Upper lobe of left lung (tissue), 4 donors: ENCODE measurements at regions not wholly inside any gene's neighbourhood (a gene's known extent, or its start where the extent isn't known, plus 50 kb on each side); places are given as distances from the start of the nearest gene placed in this dataset.

Experiments
- CTCF ChIP-seq, 6 experiments: fragments of 450-650 bp in 4 of 6; fragments of 200-600 bp in 2 of 6; sonication (generic) in 2 of 6; IDR thresholded peaks; one replicate each; pipeline ENCODE4 v1.5.1; 2016 to 2019; ENCODE audit warnings: antibody characterized with exemption in 6 of 6
- EP300 ChIP-seq, 4 donors: sonication (generic); formaldehyde crosslinking; IDR thresholded peaks; one replicate each; pipeline ENCODE4 v1.5.1; 2017; ENCODE audit warnings: antibody characterized with exemption in 4 of 4, control low read depth in 2 of 4
- POLR2A ChIP-seq, 4 donors: fragments of 450-650 bp; IDR thresholded peaks; one replicate each; pipeline ENCODE4 v1.5.1; 2016 to 2017; ENCODE audit warnings: antibody characterized with exemption in 4 of 4, mild to moderate bottlenecking in 2 of 4
- POLR2AphosphoS5 ChIP-seq, 2 donors: sonication (generic); formaldehyde crosslinking; IDR thresholded peaks; one replicate each; pipeline ENCODE4 v1.5.1; 2017; ENCODE audit warnings: antibody characterized with exemption in 2 of 2

GRCh38 chr7:133202942-133203341 is 49.9 kb upstream of the EXOC4 start:
- TF ChIP-seq CTCF (IDR thresholded peaks at IDR 0.05) = no peak
- TF ChIP-seq POLR2A (IDR thresholded peaks at IDR 0.05) = no peak
- TF ChIP-seq POLR2AphosphoS5 (IDR thresholded peaks at IDR 0.05) = no peak
- no peak for TF ChIP-seq EP300 (IDR thresholded peaks at IDR 0.05)
